Activated CD8-positive, alpha-beta T cell treated with anti-CD3 and anti-CD28 coated beads for 36 hours (primary cell): ENCODE measurements at regions not wholly inside any gene's neighbourhood (a gene's known extent, or its start where the extent isn't known, plus 50 kb on each side); places are given as distances from the start of the nearest gene placed in this dataset.

ENCODE experiments used
- ATAC-seq: fragments of 200-7000 bp; cut with Tn5 transposase; one replicate; pipeline ENCODE4 v1.10.0; 2021; ENCODE audit warnings: mild to moderate bottlenecking, moderate library complexity
- CTCF ChIA-PET: fragments of 350-600 bp; sonication (Branson Sonifier 250); formaldehyde crosslinking; loops from one replicate; lab custom pipeline; 2021; ENCODE audit warnings: antibody characterized with exemption; lab: Charles Lee
- POLR2A ChIA-PET: fragments of 350-600 bp; sonication (Branson Sonifier 250); formaldehyde crosslinking; loops from one replicate; lab custom pipeline; 2021; ENCODE audit warnings: antibody characterized with exemption; lab: Charles Lee
- DNase-seq: peaks from one replicate; pipeline ENCODE4 v3.0.0-alpha.2; 2020
- H3K27ac Mint-ChIP-seq: one replicate; pipeline ENCODE4 v1.8.0; 2021; ENCODE audit warnings: mild to moderate bottlenecking, mixed read lengths
- H3K27me3 Mint-ChIP-seq: one replicate; pipeline ENCODE4 v1.8.0; 2021; ENCODE audit warnings: mixed read lengths
- H3K36me3 Mint-ChIP-seq: one replicate; pipeline ENCODE4 v1.8.0; 2021; ENCODE audit warnings: low read depth, mixed read lengths
- H3K4me1 Mint-ChIP-seq: one replicate; pipeline ENCODE4 v1.8.0; 2021; ENCODE audit warnings: low read depth, mixed read lengths
- H3K4me3 Mint-ChIP-seq: one replicate; pipeline ENCODE4 v1.8.0; 2021; ENCODE audit warnings: mild to moderate bottlenecking, moderate library complexity, mixed read lengths
- H3K9me3 Mint-ChIP-seq: one replicate; pipeline ENCODE4 v1.8.0; 2021; ENCODE audit warnings: mixed read lengths
- intact Hi-C: fragments of 100-400 bp; cut with micrococcal nuclease; formaldehyde crosslinking; loops from one replicate; pipeline ENCODE4 v1.10.0; 2022
- TF ChIP-seq, protein P1 (sequence below): fragments of 200-600 bp; IDR thresholded peaks from one replicate; pipeline ENCODE4 v1.8.0; 2022; ENCODE audit warnings: antibody characterized with exemption, mild to moderate bottlenecking

DNA sequence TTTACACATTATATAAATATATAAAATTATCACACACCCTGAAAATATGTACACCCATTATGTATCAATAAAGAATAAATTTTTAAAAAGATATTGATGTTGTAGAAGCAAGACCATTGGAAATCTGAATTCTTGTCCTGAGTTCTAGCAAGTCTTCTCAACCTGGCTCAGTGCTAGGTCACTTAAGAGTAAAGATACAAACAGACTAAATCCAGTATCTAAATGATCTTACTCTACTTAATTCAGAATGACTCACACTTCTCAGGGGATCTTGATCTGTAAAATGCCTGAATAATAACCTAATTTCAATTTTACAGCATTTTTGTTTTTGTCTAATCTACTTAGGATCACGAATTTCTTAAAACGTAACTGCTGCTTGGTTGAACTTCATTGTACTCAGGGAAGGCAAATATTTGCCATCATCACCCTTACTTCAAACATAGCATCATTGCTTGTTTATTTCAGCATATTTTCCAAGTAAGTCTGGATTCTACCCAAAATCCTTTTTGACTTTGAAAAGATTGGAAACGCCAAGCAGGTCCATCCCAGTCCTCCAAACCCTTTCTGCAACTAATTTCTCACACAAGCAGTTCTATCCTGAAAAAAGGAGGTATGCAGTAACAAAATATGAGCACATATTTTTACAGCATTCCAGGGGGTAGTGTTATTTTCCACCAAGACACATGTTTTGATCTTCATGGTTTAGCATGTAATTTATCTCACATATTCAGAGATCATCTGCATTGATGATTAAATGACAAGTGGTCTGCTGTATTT is 582.6 kb downstream of the PSAT1 start:
- Mint-ChIP-seq H3K4me1 (no peaks in the 10 kb centered on the region), H3K27me3 (no peaks in the 10 kb centered on the region), H3K36me3 (no peaks in the 10 kb centered on the region), H3K9me3 (no peaks in the 10 kb centered on the region), H3K4me3 (no peak overlapping the region), H3K27ac (no peak overlapping the region)
- intact Hi-C loops: no loop called here
- no peak for DNase-seq
- no peak for ATAC-seq
- ChIA-PET POLR2A (no interaction called here), CTCF (no interaction called here)
- TF ChIP-seq, protein P1, sequence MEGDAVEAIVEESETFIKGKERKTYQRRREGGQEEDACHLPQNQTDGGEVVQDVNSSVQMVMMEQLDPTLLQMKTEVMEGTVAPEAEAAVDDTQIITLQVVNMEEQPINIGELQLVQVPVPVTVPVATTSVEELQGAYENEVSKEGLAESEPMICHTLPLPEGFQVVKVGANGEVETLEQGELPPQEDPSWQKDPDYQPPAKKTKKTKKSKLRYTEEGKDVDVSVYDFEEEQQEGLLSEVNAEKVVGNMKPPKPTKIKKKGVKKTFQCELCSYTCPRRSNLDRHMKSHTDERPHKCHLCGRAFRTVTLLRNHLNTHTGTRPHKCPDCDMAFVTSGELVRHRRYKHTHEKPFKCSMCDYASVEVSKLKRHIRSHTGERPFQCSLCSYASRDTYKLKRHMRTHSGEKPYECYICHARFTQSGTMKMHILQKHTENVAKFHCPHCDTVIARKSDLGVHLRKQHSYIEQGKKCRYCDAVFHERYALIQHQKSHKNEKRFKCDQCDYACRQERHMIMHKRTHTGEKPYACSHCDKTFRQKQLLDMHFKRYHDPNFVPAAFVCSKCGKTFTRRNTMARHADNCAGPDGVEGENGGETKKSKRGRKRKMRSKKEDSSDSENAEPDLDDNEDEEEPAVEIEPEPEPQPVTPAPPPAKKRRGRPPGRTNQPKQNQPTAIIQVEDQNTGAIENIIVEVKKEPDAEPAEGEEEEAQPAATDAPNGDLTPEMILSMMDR: no peak

GRCh38 chr9:78881295-78881694 is 584.4 kb downstream of the PSAT1 start:
- H3K36me3 Mint-ChIP-seq: no peaks in the 10 kb centered on the region
- no peaks in the 10 kb centered on the region for H3K27me3 Mint-ChIP-seq
- H3K27ac Mint-ChIP-seq: no peak overlapping the region
- no peak overlapping the region for H3K4me3 Mint-ChIP-seq
- ATAC-seq (no peak), DNase-seq (no peak)
- CTCF ChIA-PET: no interaction called here
- TF ChIP-seq, protein P1: no peak
- POLR2A ChIA-PET: no interaction called here
- no peaks in the 10 kb centered on the region for H3K9me3 Mint-ChIP-seq
- H3K4me1 Mint-ChIP-seq: no peaks in the 10 kb centered on the region
- intact Hi-C loops: no loop called here

DNA sequence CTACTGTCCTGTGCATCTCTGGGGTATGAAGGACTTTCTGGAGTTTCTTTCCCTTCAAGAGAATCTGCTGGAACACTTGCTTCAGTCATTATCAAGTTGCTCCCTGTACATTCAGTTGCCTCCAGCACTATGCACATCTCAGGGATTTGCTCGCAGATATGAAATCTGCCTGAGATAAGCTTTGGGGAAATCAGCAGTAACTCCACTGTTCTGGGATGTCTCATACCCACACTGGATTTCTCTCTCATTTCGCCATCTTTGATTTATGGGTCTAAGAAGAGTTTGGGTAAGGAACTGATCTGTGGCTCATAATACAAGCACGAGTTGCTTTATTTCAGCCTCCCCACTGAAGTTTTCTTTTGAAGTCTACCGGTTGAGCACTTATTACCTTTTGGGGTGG is 585.6 kb downstream of the PSAT1 start:
- H3K27ac Mint-ChIP-seq: no peak overlapping the region
- H3K4me1 Mint-ChIP-seq: no peaks in the 10 kb centered on the region
- H3K36me3 Mint-ChIP-seq: no peaks in the 10 kb centered on the region
- TF ChIP-seq, protein P1: no peak
- ChIA-PET POLR2A (no interaction called here), CTCF (no interaction called here)
- no peak overlapping the region for H3K4me3 Mint-ChIP-seq
- intact Hi-C loops: no loop called here
- DNase-seq (no peak), ATAC-seq (no peak)
- H3K27me3 Mint-ChIP-seq: no peaks in the 10 kb centered on the region
- H3K9me3 Mint-ChIP-seq: no peaks in the 10 kb centered on the region

- no peak for ATAC-seq
- no peak for DNase-seq
- H3K27ac Mint-ChIP-seq: no peak overlapping the region
- POLR2A ChIA-PET: no interaction called here
- H3K4me3 Mint-ChIP-seq: no peak overlapping the region
- CTCF ChIA-PET: no interaction called here
- no peaks in the 10 kb centered on the region for H3K9me3 Mint-ChIP-seq
- intact Hi-C loops: no loop called here
- no peaks in the 10 kb centered on the region for H3K4me1 Mint-ChIP-seq
- no peaks in the 10 kb centered on the region for H3K27me3 Mint-ChIP-seq
- no peaks in the 10 kb centered on the region for H3K36me3 Mint-ChIP-seq
- TF ChIP-seq, protein P1: no peak
These were observed 587.8 kb downstream of the PSAT1 start for GRCh38 chr9:78884611-78885150.

DNA sequence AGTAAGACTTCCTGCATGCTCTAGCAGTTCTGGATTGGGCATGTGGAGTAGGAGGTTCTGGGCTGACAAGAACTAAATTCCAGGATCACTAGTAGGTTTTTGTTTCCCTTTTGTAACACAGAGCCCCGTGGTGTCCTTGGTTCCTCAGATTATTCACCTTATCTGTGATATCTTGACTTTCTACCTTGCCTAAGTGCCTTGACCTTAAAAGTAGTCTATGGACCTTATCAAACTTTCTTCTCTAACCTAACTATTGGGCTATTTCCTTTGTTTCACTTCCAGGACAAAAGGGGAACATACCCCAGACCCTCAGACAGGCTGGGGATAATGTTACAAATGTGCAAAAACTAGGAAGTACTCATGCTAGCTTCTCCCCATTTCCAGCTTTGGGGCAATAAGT is 595.3 kb downstream of the PSAT1 start:
- TF ChIP-seq, protein P1: no peak
- ATAC-seq: no peak
- Mint-ChIP-seq H3K36me3 (no peaks in the 10 kb centered on the region), H3K27ac (no peak overlapping the region), H3K4me3 (no peak overlapping the region), H3K4me1 (no peaks in the 10 kb centered on the region), H3K27me3 (no peaks in the 10 kb centered on the region), H3K9me3 (peaks cover 2% of the 10 kb centered on the region)
- intact Hi-C loops: no loop called here
- ChIA-PET POLR2A (no interaction called here), CTCF (no interaction called here)
- no peak for DNase-seq
